ENCODE measurements at regions not wholly inside any gene's neighbourhood (a gene's known extent, or its start where the extent isn't known, plus 50 kb on each side); places are given as distances from the start of the nearest gene placed in this dataset.

- no peak overlapping the region for H2AK5ac ChIP-seq (ENCODE audit: insufficient read length, low read length)
- H3K27ac ChIP-seq (ENCODE audit: insufficient read length, low read depth, low read length), result no peak overlapping the region
- no CpG with 5 or more reads among the region's 4 CpGs for WGBS (ENCODE audit: extremely low coverage, insufficient read length, low lambda C conversion rate)
- H3K4ac ChIP-seq (ENCODE audit: low read depth, low read length), result no peak overlapping the region
- H2BK15ac ChIP-seq (ENCODE audit: low read depth, low read length), result no peak overlapping the region
- H3K9me3 ChIP-seq (ENCODE audit: control insufficient read depth, low read depth, low read length), result no peaks in the 10 kb centered on the region
- no peaks in the 10 kb centered on the region for H4K20me1 ChIP-seq (ENCODE audit: control insufficient read depth, insufficient read depth, insufficient read length)
- no peak for TF ChIP-seq CTCF (conservative IDR thresholded peaks at IDR 0.05)
- no peaks in the 10 kb centered on the region for H3K27me3 ChIP-seq (ENCODE audit: insufficient read depth, low read length)
- Mint-ChIP-seq H3K4me1 (peaks cover 19 to 22% of the 10 kb centered on the region in 2 experiments), H3K36me3 (ENCODE audit: insufficient read depth in 1 of 3, low read depth in 3 of 3) (no peaks in the 10 kb centered on the region), H3K4me3 (no peak overlapping the region), H3K27me3 (ENCODE audit: low read depth) (peaks cover 13% of the 10 kb centered on the region), H3K27ac (no peak overlapping the region), H3K9me3 (no peaks in the 10 kb centered on the region)
- no peak overlapping the region for H3T11ph ChIP-seq (ENCODE audit: low read length)
- no peak overlapping the region for H4K8ac ChIP-seq (replicated peaks; ENCODE audit: insufficient read length, low read depth, low read length)
- no peak overlapping the region for H2BK20ac ChIP-seq (ENCODE audit: low read depth, low read length, poor library complexity, severe bottlenecking)
- H2BK120ac ChIP-seq (ENCODE audit: low read depth, low read length, poor library complexity, severe bottlenecking), result no peak overlapping the region
- H3K56ac ChIP-seq (ENCODE audit: insufficient read length, low read depth, low read length), result no peak overlapping the region
- H3K23ac ChIP-seq (ENCODE audit: insufficient read length, low read depth, low read length), result no peak overlapping the region
- no peak overlapping the region for H4K5ac ChIP-seq (ENCODE audit: insufficient read length, low read depth, low read length)
- no peak overlapping the region for H4K91ac ChIP-seq (ENCODE audit: insufficient read length, low read depth, low read length)
- peaks cover 2% of the 10 kb centered on the region; the same call in 1 of the 2 replicates for H3K4me1 ChIP-seq (ENCODE audit: insufficient read depth, low read length)
- no peaks in the 10 kb centered on the region for H3K79me1 ChIP-seq (ENCODE audit: insufficient read depth, low read depth, low read length, poor library complexity, severe bottlenecking)
- H3K9ac ChIP-seq (ENCODE audit: extremely low read depth, insufficient read length, low read length), result no peak overlapping the region
- no peaks in the 10 kb centered on the region for H3K23me2 ChIP-seq (ENCODE audit: insufficient read length, low read depth, low read length, poor library complexity, severe bottlenecking)
- H3K79me2 ChIP-seq (ENCODE audit: insufficient read depth, low read length), result no peaks in the 10 kb centered on the region
- no peak overlapping the region for H2BK12ac ChIP-seq (ENCODE audit: insufficient read length, low read depth, low read length)
- no peak overlapping the region for H2AFZ ChIP-seq (ENCODE audit: low read length)
- no peak overlapping the region for H3K4me2 ChIP-seq (ENCODE audit: insufficient read depth, insufficient read length, low read length)
- no peak for DNase-seq
- no peak overlapping the region for H3K18ac ChIP-seq (ENCODE audit: insufficient read length, low read depth, low read length)
- no peak overlapping the region for H3K14ac ChIP-seq (ENCODE audit: insufficient read depth, low read length)
- H2BK5ac ChIP-seq (ENCODE audit: insufficient read length, low read length), result no peak overlapping the region
Measured at GRCh38 chr9:87199782-87200181, 252.5 kb upstream of the GAS1 start.
